ENCODE measurements at regions not wholly inside any gene's neighbourhood (a gene's known extent, or its start where the extent isn't known, plus 50 kb on each side); places are given as distances from the start of the nearest gene placed in this dataset.

DNA sequence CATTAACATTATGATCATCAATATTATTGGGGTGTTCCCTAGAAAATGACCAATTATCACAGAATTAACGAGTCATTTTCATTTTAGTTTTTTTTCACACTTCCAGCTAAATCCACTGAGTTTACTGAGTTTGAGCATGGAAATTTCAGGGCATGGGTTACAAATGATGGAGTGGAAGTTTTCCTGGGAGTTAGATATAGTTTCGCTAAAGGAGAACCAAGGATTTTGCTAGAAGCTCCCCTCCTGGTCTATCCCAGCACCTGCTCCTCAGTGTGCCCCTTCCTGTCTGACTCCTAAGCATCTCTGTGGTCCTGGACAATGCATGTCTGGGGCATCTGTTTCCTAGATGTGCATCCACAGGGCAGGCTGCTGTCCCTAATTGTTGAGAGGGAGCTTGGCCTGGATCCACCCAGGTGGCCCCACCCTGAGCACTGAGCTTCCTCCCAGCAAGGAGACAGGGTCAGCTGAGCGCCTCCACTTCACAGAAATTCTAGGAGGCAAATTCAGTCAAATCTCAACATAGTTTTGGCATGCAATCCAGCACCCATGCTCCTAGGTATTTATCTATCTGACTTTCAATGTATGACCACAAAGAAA, 102.3 kb upstream of the GOLGA6L6 start:
- ChIA-PET CTCF (no interaction called here), POLR2A (no interaction called here)
- no peaks in the 10 kb centered on the region for H3K9me3 ChIP-seq (ENCODE audit: control insufficient read depth, insufficient read depth, low read depth, low read length)
- no peaks in the 10 kb centered on the region for H3K36me3 ChIP-seq (ENCODE audit: control insufficient read depth, insufficient read depth, low read length)
- H3K4me1 ChIP-seq (ENCODE audit: control insufficient read depth, insufficient read depth, low read length): 0 out of 2 replicates have a peak, but pooled peaks cover 3% of the 10 kb centered on the region
- ATAC-seq: no peak
- intact Hi-C loops (cut with micrococcal nuclease; ENCODE audit: unreplicated experiment) (no loop called here), in situ Hi-C loops (cut with HindIII; ENCODE audit: low pct_unique_long_range_greater_than_20kb, low sequenced_read_pairs) (no loop called here)
- H3K27me3 ChIP-seq (ENCODE audit: control insufficient read depth, insufficient read depth, low read length): peaks cover 25% of the 10 kb centered on the region
- BruUV-seq (replicated peaks): no TSS peak
- DNase-seq (ENCODE audit: low read depth, low spot score): no peak
- TF ChIP-seq, protein P1, sequence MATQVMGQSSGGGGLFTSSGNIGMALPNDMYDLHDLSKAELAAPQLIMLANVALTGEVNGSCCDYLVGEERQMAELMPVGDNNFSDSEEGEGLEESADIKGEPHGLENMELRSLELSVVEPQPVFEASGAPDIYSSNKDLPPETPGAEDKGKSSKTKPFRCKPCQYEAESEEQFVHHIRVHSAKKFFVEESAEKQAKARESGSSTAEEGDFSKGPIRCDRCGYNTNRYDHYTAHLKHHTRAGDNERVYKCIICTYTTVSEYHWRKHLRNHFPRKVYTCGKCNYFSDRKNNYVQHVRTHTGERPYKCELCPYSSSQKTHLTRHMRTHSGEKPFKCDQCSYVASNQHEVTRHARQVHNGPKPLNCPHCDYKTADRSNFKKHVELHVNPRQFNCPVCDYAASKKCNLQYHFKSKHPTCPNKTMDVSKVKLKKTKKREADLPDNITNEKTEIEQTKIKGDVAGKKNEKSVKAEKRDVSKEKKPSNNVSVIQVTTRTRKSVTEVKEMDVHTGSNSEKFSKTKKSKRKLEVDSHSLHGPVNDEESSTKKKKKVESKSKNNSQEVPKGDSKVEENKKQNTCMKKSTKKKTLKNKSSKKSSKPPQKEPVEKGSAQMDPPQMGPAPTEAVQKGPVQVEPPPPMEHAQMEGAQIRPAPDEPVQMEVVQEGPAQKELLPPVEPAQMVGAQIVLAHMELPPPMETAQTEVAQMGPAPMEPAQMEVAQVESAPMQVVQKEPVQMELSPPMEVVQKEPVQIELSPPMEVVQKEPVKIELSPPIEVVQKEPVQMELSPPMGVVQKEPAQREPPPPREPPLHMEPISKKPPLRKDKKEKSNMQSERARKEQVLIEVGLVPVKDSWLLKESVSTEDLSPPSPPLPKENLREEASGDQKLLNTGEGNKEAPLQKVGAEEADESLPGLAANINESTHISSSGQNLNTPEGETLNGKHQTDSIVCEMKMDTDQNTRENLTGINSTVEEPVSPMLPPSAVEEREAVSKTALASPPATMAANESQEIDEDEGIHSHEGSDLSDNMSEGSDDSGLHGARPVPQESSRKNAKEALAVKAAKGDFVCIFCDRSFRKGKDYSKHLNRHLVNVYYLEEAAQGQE (IDR thresholded peaks at IDR 0.05; ENCODE audit: insufficient read depth in 1 of 2, low read depth in 2 of 2, low read length in 1 of 2): no peak
- no peak for TF ChIP-seq TCF7L2 (IDR thresholded peaks at IDR 0.05; ENCODE audit: low read depth, low read length)
- no peak overlapping the region for H3K4me3 ChIP-seq (ENCODE audit: low read depth in 2 of 2, low read length in 2 of 2)
- no peak overlapping the region for H3K27ac ChIP-seq (ENCODE audit: low read length)

DNA sequence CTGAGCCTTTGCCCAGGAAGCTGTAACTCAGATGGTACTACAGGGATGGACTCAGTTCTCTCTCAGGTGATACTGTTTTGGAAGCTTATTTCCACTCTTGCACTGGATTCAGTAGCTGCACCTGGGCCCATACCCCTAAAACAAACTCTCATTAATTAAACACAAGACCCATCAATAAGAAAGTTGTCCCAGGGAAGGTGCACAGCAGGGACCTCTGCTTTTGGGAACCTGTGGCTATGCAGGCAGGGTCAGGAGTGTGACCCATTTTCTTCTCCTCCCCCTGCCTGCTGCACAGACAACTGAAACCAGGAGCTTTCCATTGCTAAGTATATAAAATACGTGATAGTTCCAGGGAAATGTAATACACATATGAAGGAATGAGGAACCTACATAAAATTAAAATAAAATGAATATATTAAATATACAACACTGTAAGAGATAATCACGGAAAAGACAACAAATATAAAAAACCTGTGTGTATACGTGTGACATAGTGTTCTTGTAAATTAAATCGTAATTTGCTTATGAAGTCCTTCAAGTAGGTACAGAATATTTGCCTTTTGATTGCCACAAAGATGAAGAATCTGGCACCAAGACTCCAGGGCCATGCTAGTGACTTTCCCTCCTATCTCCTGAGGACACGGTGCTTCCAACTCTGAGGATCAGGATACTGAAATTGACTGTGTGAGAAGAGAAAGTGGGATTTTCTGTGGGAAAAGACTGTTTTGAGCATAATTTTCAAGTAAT, 101.6 kb upstream of the GOLGA6L6 start:
- ATAC-seq: no peak
- intact Hi-C loops (cut with micrococcal nuclease; ENCODE audit: unreplicated experiment) (no loop called here), in situ Hi-C loops (cut with HindIII; ENCODE audit: low pct_unique_long_range_greater_than_20kb, low sequenced_read_pairs) (no loop called here)
- Histone ChIP-seq H3K27me3 (ENCODE audit: control insufficient read depth, insufficient read depth, low read length) (peaks cover 25% of the 10 kb centered on the region), H3K4me3 (ENCODE audit: low read depth in 2 of 2, low read length in 2 of 2) (no peak overlapping the region), H3K27ac (ENCODE audit: low read length) (no peak overlapping the region), H3K4me1 (ENCODE audit: control insufficient read depth, insufficient read depth, low read length) (0 out of 2 replicates have a peak, but pooled peaks cover 3% of the 10 kb centered on the region), H3K9me3 (ENCODE audit: control insufficient read depth, insufficient read depth, low read depth, low read length) (no peaks in the 10 kb centered on the region), H3K36me3 (ENCODE audit: control insufficient read depth, insufficient read depth, low read length) (no peaks in the 10 kb centered on the region)
- BruUV-seq (replicated peaks): no TSS peak
- no peak for DNase-seq (ENCODE audit: low read depth, low spot score)
- no peak for TF ChIP-seq POLR2AphosphoS5 (IDR thresholded peaks at IDR 0.05; ENCODE audit: low read depth, low read length)
- TF ChIP-seq, protein P2, sequence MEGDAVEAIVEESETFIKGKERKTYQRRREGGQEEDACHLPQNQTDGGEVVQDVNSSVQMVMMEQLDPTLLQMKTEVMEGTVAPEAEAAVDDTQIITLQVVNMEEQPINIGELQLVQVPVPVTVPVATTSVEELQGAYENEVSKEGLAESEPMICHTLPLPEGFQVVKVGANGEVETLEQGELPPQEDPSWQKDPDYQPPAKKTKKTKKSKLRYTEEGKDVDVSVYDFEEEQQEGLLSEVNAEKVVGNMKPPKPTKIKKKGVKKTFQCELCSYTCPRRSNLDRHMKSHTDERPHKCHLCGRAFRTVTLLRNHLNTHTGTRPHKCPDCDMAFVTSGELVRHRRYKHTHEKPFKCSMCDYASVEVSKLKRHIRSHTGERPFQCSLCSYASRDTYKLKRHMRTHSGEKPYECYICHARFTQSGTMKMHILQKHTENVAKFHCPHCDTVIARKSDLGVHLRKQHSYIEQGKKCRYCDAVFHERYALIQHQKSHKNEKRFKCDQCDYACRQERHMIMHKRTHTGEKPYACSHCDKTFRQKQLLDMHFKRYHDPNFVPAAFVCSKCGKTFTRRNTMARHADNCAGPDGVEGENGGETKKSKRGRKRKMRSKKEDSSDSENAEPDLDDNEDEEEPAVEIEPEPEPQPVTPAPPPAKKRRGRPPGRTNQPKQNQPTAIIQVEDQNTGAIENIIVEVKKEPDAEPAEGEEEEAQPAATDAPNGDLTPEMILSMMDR (IDR thresholded peaks at IDR 0.05): peak; percentile 4; the same call in 1 of the 2 replicates
- ChIA-PET CTCF (no interaction called here), POLR2A (no interaction called here)

DNA sequence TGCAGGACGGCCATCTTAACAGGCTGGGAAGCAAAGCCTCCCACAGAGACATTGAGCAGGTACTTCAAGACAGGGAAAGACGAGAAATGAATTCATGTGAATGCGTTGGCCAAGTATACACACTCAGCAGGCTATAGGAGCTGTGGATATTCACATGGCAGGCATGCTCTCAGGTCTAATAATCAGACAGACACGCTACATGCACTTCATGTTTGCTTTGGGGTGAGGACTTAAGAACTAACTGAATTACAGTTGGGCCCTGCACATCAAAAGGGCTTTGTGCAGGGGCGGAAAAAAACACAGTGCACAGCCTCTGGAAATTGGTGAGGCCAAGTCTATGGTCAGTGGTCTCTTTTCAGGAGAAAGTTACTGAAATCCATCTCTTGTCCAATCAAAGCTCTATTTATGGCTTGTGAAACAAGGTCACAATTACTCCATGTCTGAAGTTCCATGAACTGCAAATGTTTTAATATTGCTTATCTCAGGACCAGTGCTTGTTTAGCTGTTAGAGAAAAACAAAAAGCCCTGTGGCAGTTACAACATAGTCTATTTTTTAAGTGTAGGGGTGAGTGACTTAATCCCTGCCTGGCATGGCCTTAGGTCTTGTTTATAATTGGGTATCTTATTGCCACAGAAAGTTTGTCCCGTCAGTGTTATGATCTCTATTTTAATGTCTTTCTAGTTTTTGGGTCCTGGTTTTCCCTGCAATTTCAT, 100.6 kb upstream of the GOLGA6L6 start:
- intact Hi-C loops (cut with micrococcal nuclease; ENCODE audit: unreplicated experiment) (no loop called here), in situ Hi-C loops (cut with HindIII; ENCODE audit: low pct_unique_long_range_greater_than_20kb, low sequenced_read_pairs) (no loop called here)
- H3K9me3 ChIP-seq (ENCODE audit: control insufficient read depth, insufficient read depth, low read depth, low read length): no peaks in the 10 kb centered on the region
- peaks cover 25% of the 10 kb centered on the region for H3K27me3 ChIP-seq (ENCODE audit: control insufficient read depth, insufficient read depth, low read length)
- TF ChIP-seq, protein P2 (IDR thresholded peaks at IDR 0.05): peak; percentile 3; the same call in 1 of the 2 replicates
- TF ChIP-seq, protein P1 (IDR thresholded peaks at IDR 0.05; ENCODE audit: insufficient read depth in 1 of 2, low read depth in 2 of 2, low read length in 1 of 2): no peak
- ChIA-PET CTCF (no interaction called here), POLR2A (no interaction called here)
- BruUV-seq (replicated peaks): no TSS peak
- no peak overlapping the region for H3K27ac ChIP-seq (ENCODE audit: low read length)
- DNase-seq (ENCODE audit: low read depth, low spot score) (no peak), ATAC-seq (no peak)
- no peaks in the 10 kb centered on the region for H3K36me3 ChIP-seq (ENCODE audit: control insufficient read depth, insufficient read depth, low read length)
- H3K4me3 ChIP-seq (ENCODE audit: low read depth in 2 of 2, low read length in 2 of 2): no peak overlapping the region
- 0 out of 2 replicates have a peak, but pooled peaks cover 3% of the 10 kb centered on the region for H3K4me1 ChIP-seq (ENCODE audit: control insufficient read depth, insufficient read depth, low read length)
